Nucleus accumbens (tissue), 56 donors: ENCODE measurements at regions not wholly inside any gene's neighbourhood (a gene's known extent, or its start where the extent isn't known, plus 50 kb on each side); places are given as distances from the start of the nearest gene placed in this dataset.
"Not testable (repeated sequence)": the region's sequence is repeated elsewhere in the genome, so short reads cannot be mapped to it uniquely, and the experiment has no call there.

Experiments
- DNase-seq, 56 donors: peaks; one replicate each; lab custom pipeline; 2025; lab: John Stamatoyannopoulos, UW

- DNase-seq = no peak
These were observed 140.2 kb upstream of the FAM241A start for GRCh38 chr4:112005027-112005426.

DNA sequence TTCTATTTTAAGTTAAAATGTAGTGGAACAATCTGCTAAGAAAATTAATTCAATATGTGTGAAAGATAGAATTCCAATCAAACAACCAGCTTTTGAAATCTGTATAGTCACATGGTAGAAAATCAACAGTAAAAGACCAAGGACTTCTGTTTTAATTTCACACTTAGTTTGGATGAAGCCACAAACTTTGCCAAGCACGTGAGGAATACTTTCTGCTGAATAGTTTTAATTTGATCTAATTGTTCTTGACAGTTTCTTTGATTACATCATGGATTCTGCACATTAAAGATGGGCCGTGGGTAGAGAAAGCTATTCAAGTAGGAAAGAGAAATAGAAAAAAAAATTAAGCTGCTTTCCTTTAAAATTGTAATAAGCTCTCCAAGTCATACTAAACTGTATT is 137.9 kb upstream of the FAM241A start:
- DNase-seq = no peak

GRCh38 chr4:112015960-112016359 is 129.3 kb upstream of the FAM241A start:
- no peak for DNase-seq

DNA sequence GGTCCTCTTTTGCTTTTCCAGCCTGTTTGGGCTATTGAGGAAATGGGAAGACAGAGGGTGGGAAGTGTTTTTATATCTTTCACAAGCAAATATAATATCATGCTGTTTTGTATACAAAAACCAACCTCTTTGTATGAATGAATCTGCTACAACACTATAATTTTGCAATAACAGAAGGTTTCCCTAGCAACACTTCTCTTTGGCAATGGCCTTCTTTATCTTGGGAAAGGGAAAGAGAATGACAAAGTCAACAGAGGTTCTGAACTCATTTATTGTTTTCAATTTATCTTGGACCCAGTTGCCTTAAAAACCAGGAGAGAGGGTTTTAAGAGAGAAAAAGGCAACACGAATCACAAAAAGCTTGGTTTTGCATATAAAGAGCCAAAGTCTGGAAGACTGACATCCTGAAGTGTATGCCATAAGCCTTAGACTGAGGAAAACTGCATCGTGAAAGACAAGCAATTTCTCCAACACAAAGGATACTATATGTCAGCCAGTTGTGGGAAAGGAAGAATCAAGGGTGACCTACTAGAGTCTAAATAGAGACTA is 121.8 kb upstream of the FAM241A start:
- no peak for DNase-seq

DNA sequence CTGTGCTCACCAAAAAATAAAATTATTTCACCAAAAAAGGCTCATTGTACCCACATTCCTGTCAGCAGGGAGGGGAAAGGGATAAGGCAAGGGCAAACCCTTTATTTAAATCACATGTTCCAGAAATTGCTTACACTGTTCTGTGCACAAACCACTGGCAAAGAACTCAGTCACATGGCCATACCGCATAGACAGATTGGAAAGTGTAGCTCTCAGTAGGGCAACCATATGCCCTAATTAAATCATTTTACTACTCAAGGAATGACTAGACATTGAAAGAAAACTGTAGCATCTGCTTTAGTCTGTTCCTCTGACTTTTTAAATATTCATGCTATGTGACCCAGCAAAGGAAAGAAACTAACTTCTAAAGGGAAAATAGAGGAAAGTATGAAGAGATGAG is 119.2 kb upstream of the FAM241A start:
- no peak for DNase-seq

DNA sequence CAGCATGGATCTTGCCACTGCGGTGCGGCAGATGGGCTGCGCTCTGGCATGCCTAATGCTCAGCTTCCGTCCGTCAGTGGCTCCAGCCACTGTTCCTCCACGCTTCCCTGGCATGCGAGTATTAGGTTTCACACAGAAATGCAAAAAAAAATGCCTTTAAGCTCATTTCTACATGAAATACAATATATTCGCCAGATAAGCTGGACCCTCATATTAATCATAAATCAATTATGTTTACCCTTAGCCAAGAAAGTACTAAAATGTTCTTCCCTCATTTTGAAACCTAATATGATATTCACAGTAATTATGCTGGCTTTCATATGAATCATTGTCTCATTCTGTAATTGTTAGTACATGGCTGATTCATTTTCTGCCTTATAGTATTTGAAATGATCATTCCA is 115.5 kb upstream of the FAM241A start:
- no peak for DNase-seq

DNA sequence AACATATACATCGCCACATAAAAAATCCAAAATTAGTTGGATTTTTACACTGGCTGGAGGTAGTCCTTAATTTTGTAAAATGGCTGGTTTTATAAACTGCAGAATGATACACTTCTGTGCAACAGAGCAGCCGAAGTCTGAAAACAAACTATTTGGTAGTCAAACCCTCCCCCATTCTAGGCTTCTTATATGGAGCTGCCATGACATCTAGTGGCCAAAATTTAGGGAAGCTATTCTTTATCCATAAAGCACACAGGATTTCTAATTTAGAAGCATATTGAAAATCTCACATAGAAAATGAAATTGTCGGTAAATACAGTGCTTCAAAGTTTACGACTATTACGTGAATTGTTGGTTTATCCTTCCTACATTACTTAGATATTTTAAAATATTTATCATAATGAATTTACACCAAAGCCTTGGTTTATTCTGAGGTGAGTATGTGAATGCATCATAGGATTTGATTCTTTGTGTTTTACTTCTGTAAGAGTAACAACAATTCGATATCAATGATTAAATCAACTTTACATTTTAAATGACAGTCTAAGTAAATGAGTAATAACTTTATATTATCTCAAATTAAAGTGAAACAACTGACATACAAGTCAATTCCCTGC is 113.4 kb upstream of the FAM241A start:
- peak in 8 of 56 donors; percentile 0 to 34 (median 2) for DNase-seq

DNA sequence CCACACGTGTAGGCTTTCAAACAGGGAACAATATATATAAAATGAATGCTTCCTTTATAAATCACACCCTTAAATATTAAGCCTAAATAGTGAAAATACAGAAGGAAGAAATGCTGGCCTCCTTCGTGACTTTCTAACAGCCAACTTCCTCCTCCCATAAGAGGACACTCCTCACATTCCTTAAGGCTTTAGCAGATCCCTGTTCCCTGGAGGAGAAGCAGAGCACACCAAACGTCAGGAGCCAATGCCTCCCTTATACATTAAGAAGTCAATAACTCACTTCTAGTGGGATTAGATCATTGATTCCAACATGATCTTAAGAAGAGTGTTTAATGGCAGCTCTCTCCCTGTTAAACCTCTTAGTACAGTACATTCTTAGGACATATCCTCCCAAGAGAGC is 108.4 kb upstream of the FAM241A start:
- DNase-seq = no peak

- DNase-seq = no peak
These were observed 106.4 kb upstream of the FAM241A start for GRCh38 chr4:112038861-112039260.

DNA sequence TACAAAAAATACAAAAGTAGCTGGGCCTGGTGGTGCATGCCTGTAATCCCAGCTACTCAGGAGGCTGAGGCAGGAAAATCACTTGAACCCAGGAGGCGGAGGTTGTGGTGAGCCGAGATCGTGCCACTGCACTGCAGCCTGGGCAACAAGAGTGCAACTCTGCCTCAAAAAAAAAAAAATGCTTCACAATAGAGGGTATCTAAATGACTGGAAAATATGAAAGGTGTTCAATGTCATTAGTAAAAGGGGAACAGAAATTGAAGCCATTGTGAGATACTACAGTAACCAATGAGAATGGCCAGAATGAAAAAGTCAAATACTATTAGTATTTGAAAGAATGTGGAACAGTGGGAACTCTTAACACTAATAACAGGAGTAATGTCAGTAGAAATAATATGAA is 96.1 kb upstream of the FAM241A start:
- DNase-seq = not testable (repeated sequence)

DNA sequence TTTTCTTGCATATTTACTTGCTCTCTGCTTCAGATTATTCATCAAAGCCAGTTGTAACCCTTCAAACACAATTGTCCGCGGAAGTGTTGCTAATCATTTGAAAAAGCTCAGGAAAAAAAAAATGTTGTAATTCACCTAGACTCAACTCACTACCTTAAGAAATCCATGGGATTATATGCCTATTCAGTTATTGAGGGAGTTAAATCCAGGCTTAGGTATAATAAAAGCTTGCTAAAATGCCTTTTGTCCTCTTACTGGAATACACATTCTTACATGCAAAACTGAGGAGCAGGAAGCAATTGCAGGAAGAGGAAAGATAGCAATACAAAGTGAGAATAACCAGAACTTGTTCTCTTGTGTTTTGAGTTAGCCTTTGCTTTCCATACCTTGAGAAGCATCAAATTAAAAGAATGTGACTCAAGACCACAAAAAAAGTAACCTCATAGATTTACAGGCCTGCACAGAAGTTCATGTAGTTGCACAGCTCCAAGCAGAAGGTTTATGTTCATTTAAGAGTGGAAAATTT is 91.4 kb upstream of the FAM241A start:
- DNase-seq = no peak

- no peak for DNase-seq
These were observed 90.2 kb upstream of the FAM241A start for GRCh38 chr4:112055100-112055499.

DNA sequence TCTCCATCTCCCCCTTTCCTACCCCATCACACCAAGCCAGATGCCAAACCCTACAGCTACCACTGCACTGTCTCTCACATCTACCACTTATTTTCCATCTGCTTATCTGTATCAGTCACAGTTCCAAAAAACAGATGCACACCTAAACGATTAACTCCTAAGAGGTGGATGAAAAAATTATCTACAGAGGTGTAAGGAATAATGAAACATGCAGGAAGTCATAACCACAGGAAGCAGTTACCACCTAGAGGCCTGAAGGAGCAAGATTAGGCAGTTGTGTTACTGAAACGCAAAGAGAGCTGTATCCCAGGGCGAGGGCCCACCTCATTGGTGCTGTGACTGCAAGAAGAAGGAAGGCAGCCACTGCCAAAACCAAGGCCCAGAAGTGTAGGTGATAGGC is 87.8 kb upstream of the FAM241A start:
- DNase-seq = no peak

GRCh38 chr4:112058433-112058832 is 86.8 kb upstream of the FAM241A start:
- no peak for DNase-seq

DNA sequence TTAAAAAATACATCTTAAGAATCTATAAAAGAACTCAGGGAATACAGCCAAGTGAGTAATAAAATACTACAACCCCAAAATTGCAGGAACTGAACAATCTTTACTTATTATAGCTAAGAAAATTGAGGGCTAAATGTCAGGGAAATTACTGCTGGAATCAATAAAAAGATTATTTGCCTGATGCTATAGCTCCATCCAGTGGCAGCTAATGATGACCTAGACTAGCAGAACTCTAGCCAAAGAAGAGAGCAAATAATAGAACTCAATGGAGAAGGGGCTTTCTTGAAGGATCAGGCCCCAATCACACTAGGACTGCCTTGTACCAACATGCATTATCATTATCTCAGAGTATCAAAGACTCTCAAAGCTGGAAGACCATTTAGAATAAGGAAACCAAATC is 85.0 kb upstream of the FAM241A start:
- no peak for DNase-seq

GRCh38 chr4:112061207-112061817 is 83.9 kb upstream of the FAM241A start:
- DNase-seq = no peak

DNA sequence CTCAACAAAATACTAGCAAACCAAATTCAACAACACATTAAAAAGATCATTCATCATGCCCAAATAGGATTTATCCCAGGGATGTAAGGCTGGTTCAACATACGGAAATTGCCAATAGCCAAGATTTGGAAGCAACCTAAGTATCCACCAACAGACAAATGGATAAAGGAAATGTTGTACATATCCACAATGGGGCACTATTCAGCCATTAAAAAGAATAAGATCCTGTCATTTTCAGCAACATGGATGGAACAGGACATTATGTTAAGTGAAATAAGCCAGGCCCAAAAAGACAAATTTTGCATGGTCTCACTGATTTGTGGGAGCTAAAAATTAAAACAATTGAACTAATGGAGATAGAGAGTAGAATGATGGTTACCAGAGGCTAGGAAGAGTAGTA is 82.0 kb upstream of the FAM241A start:
- no peak for DNase-seq

DNA sequence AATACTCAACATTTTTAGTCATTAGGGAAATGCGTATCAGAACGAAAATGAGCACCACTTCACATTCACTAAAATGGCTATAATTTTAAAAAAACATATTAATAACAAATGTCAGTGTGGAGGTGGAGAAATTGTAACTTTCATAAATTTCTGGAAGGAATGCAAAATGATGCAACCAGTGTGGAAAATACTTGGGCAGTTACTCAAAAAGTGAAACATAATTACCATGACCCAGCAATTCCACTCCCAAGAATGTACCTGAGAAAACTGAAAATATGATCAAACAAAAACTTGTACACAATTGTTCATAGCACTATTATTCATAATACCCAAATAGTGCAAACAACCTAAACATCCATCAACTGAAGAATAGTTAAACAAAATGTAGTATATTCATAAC is 76.1 kb upstream of the FAM241A start:
- no peak for DNase-seq

DNA sequence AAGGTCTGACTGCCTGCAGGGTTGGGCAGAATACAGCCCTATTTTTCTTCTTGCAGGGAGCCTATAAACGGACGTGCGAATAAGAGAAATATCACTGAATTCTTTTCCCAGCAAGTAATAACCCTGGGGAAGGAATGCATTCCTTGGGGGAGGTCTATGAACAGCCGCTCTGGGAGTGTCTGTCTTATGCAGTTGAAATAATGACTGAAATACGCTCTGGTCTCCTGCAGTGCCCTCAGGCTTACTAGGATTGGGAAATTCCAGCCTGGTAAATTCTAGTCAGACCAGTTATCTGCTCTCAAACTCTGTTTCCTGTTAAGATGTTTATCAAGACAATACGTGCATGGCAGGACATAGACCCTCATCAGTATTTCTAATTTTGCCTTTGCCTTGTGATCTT is 72.1 kb upstream of the FAM241A start:
- no peak for DNase-seq

DNA sequence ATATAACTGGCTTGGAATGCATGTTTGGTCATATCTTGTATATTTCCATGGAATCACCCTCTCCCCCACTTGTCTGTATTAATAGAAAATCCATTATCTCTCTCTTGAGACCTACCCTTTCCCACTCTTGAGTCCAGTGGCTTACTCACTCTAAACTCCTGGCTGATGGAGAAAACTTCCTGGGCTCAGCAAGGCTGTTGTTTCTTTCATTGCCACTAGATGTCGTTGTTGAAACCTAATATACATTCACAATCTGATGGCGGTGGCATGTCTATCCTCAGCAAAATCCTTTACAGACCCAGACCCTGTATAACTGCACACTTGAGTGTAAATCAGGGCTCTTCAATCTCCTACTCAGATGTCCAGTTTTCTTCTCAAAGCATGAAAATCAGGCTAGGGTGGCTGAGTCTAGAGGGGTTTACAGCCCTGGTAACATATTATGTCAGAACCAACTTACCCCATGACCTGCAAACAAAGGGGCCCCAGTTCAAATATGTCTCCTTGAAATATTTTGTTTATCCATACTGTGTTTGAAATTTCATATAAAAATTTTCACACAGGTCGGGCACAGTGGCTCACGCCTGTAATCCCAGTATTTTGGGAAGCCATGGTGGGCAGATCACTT is 70.0 kb upstream of the FAM241A start:
- peak in 1 of 56 donors; percentile 11 for DNase-seq

GRCh38 chr4:112075906-112076305 is 69.3 kb upstream of the FAM241A start:
- DNase-seq = no peak
